Hepatocyte (in vitro differentiated cells): ENCODE measurements at regions not wholly inside any gene's neighbourhood (a gene's known extent, or its start where the extent isn't known, plus 50 kb on each side); places are given as distances from the start of the nearest gene placed in this dataset.

ENCODE experiments used
- DNase-seq: peaks from one replicate; pipeline ENCODE4 v3.0.0-alpha.2; 2016; ENCODE audit warnings: low spot score
- H2AFZ ChIP-seq: fragments of 200-600 bp; sonication (generic); 2 replicates; pipeline ENCODE4 v1.6.0; 2016; ENCODE audit warnings: antibody characterized with exemption, mild to moderate bottlenecking
- H3K27ac ChIP-seq: fragments of 200-600 bp; sonication (generic); 2 replicates; pipeline ENCODE4 v1.5.1; 2016; ENCODE audit warnings: mild to moderate bottlenecking
- H3K27me3 ChIP-seq: fragments of 200-600 bp; sonication (generic); 2 replicates; pipeline ENCODE4 v1.6.1; 2016
- H3K36me3 ChIP-seq: fragments of 200-600 bp; sonication (generic); replicated peaks from 2 replicates; pipeline ENCODE4 v1.5.1; 2016; ENCODE audit warnings: low read depth; ENCODE audit not compliant: insufficient read depth
- H3K4me1 ChIP-seq: fragments of 200-600 bp; sonication (generic); 2 replicates; pipeline ENCODE4 v1.5.1; 2016; ENCODE audit warnings: mild to moderate bottlenecking, moderate library complexity; ENCODE audit not compliant: insufficient read depth
- H3K4me2 ChIP-seq: fragments of 200-600 bp; sonication (generic); 2 replicates; pipeline ENCODE4 v1.6.0; 2016
- H3K4me3 ChIP-seq: fragments of 200-600 bp; sonication (generic); 2 replicates; pipeline ENCODE4 v1.5.1; 2016; ENCODE audit warnings: mild to moderate bottlenecking
- H3K79me2 ChIP-seq: fragments of 200-600 bp; sonication (generic); 2 replicates; pipeline ENCODE4 v1.6.0; 2017; ENCODE audit warnings: mild to moderate bottlenecking
- H3K9me2 ChIP-seq: fragments of 200-600 bp; sonication (generic); replicated peaks from 2 replicates; pipeline ENCODE4 v1.6.0; 2017; ENCODE audit warnings: mild to moderate bottlenecking; ENCODE audit not compliant: insufficient read depth
- H3K9me3 ChIP-seq: fragments of 200-600 bp; sonication (generic); 2 replicates; pipeline ENCODE4 v1.5.1; 2016; ENCODE audit warnings: low read depth, mild to moderate bottlenecking
- H4K20me1 ChIP-seq: fragments of 200-600 bp; sonication (generic); 2 replicates; pipeline ENCODE4 v1.6.0; 2016; ENCODE audit warnings: mild to moderate bottlenecking; ENCODE audit not compliant: insufficient read depth, poor library complexity, severe bottlenecking
- EZH2 ChIP-seq: fragments of 200-600 bp; sonication (generic); IDR thresholded peaks from 2 replicates; pipeline ENCODE4 v1.6.1; 2016; ENCODE audit warnings: antibody characterized with exemption, mild to moderate bottlenecking, borderline replicate concordance
- EZH2phosphoT487 ChIP-seq: fragments of 200-600 bp; sonication (generic); IDR thresholded peaks from one replicate; pipeline ENCODE4 v1.6.1; 2018; ENCODE audit warnings: antibody characterized with exemption, mild to moderate bottlenecking, low read depth, moderate library complexity; ENCODE audit not compliant: unreplicated experiment, severe bottlenecking
- whole genome bisulfite sequencing: methylation state at CpG from one replicate; pipeline ENCODE4 v1.1.6; 2016; ENCODE audit warnings: low lambda C conversion rate; ENCODE audit errors: missing lambda C conversion rate; 5-methylcytosine and 5-hydroxymethylcytosine counted together
- TF ChIP-seq, protein P1 (sequence below): fragments of 200-600 bp; sonication (generic); IDR thresholded peaks from 2 replicates; pipeline ENCODE4 v1.5.1; 2016; ENCODE audit warnings: antibody characterized with exemption, mild to moderate bottlenecking; ENCODE audit not compliant: poor library complexity

- Histone ChIP-seq H4K20me1 (no peaks in the 10 kb centered on the region), H3K36me3 (no peaks in the 10 kb centered on the region), H3K9me2 (no peaks in the 10 kb centered on the region), H3K9me3 (no peaks in the 10 kb centered on the region), H2AFZ (no peak overlapping the region), H3K4me1 (no peaks in the 10 kb centered on the region), H3K4me2 (no peak overlapping the region), H3K27ac (no peak overlapping the region), H3K27me3 (no peaks in the 10 kb centered on the region), H3K4me3 (no peak overlapping the region), H3K79me2 (no peaks in the 10 kb centered on the region)
- WGBS, result 13% methylated on average over 5 of the region's 5 CpGs
- TF ChIP-seq EZH2 (no peak), EZH2phosphoT487 (no peak)
- TF ChIP-seq, protein P1, sequence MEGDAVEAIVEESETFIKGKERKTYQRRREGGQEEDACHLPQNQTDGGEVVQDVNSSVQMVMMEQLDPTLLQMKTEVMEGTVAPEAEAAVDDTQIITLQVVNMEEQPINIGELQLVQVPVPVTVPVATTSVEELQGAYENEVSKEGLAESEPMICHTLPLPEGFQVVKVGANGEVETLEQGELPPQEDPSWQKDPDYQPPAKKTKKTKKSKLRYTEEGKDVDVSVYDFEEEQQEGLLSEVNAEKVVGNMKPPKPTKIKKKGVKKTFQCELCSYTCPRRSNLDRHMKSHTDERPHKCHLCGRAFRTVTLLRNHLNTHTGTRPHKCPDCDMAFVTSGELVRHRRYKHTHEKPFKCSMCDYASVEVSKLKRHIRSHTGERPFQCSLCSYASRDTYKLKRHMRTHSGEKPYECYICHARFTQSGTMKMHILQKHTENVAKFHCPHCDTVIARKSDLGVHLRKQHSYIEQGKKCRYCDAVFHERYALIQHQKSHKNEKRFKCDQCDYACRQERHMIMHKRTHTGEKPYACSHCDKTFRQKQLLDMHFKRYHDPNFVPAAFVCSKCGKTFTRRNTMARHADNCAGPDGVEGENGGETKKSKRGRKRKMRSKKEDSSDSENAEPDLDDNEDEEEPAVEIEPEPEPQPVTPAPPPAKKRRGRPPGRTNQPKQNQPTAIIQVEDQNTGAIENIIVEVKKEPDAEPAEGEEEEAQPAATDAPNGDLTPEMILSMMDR, result no peak
- DNase-seq, result no peak
Measured at GRCh38 chr6:19312241-19312978, 524.8 kb upstream of the ID4 start.

DNA sequence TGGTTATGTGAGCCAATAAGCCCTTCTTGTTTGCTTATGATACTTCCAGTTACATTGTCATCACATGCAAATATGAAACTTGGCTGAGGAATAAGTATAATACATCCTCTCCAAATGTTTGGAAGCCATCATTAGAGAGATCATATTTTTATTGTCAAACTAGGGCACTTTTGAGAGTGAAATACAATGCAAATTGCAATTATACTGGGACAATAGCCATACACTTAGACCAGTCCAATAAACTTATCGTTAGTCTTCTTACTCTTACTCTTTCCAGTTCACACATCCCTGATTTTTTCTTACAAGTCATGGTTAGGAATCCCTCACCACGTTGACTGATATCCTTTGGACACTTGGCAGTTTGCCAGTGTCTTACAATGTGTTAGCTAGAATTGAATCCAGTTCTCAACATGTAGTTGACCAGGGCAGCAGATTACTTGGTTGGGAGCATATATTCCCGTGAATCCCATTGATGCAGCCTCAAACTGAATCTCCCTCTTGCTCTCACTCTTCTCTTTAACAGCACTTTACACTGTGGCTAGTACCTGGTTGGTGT lies 519.7 kb upstream of the ID4 start:
- no peak for DNase-seq
- no peak overlapping the region for H3K4me2 ChIP-seq
- TF ChIP-seq EZH2 (no peak), EZH2phosphoT487 (no peak)
- TF ChIP-seq, protein P1, result no peak
- H3K9me3 ChIP-seq, result no peaks in the 10 kb centered on the region
- 64% methylated on average over 3 of the region's 3 CpGs for WGBS
- H3K4me3 ChIP-seq, result no peak overlapping the region
- no peak overlapping the region for H2AFZ ChIP-seq
- H4K20me1 ChIP-seq, result no peaks in the 10 kb centered on the region
- H3K4me1 ChIP-seq, result no peaks in the 10 kb centered on the region
- no peak overlapping the region for H3K27ac ChIP-seq
- H3K79me2 ChIP-seq, result no peaks in the 10 kb centered on the region
- H3K27me3 ChIP-seq, result no peaks in the 10 kb centered on the region
- H3K9me2 ChIP-seq, result no peaks in the 10 kb centered on the region
- no peaks in the 10 kb centered on the region for H3K36me3 ChIP-seq

- no peaks in the 10 kb centered on the region for H3K79me2 ChIP-seq
- no peak for DNase-seq
- no peaks in the 10 kb centered on the region for H3K9me3 ChIP-seq
- H3K4me2 ChIP-seq, result no peak overlapping the region
- no peaks in the 10 kb centered on the region for H3K27me3 ChIP-seq
- H3K27ac ChIP-seq, result no peak overlapping the region
- TF ChIP-seq, protein P1, result no peak
- TF ChIP-seq EZH2phosphoT487 (no peak), EZH2 (no peak)
- no peaks in the 10 kb centered on the region for H3K36me3 ChIP-seq
- H3K4me3 ChIP-seq, result no peak overlapping the region
- H3K4me1 ChIP-seq, result no peaks in the 10 kb centered on the region
- no peaks in the 10 kb centered on the region for H4K20me1 ChIP-seq
- no peak overlapping the region for H2AFZ ChIP-seq
- H3K9me2 ChIP-seq, result no peaks in the 10 kb centered on the region
- 89% methylated on average over 1 of the region's 1 CpG for WGBS
Measured at GRCh38 chr6:19319005-19319404, 518.2 kb upstream of the ID4 start.
